ENCODE measurements at regions not wholly inside any gene's neighbourhood (a gene's known extent, or its start where the extent isn't known, plus 50 kb on each side); places are given as distances from the start of the nearest gene placed in this dataset.

DNA sequence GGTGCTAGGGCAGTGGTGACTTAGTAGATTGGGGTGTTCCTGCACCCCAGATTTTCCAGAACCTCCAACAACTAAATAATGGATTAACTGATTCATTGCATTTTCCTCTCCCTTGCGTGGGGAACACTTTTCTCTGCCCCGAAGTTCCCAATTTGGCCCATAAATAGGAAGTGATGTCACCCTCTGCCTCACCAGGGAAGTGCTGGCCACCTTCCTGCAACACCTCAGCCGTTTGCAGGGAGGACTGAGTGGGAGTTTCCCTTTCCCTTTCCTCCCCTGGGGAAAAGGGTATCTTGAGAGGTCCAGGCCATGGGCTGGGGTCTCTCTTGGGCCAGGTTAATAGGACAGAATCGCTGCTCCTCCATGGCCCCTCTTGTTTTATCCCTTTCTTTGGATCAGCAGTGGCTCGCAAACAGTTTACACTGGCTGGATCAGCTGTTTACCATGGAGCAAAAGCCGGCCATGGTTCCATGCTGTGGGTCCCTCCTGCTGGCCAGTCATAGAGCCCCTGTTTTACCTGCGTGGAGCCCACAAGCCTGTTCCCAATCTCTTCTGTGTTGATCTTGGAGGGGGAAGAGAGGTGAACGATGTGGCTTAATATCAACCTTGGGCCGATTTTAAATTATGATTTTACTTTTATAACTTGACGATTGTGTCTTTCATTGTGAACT, 91.6 kb upstream of the VRK1 start (continued):
- TF ChIP-seq PRDM6 (tag by site-specific recombination; IDR thresholded peaks at IDR 0.05) (no peak), ZNF701 (tag by site-specific recombination; IDR thresholded peaks at IDR 0.05) (no peak), ZNF544 (tag by site-specific recombination; IDR thresholded peaks at IDR 0.05) (no peak), OVOL3 (tag by site-specific recombination; IDR thresholded peaks at IDR 0.05) (no peak), ZXDB (tag by site-specific recombination; IDR thresholded peaks at IDR 0.05) (no peak), ZNF221 (tag by site-specific recombination; IDR thresholded peaks at IDR 0.05; ENCODE audit: borderline replicate concordance) (no peak), ZNF792 (tag by site-specific recombination; IDR thresholded peaks at IDR 0.05) (no peak), KLF8 (tag by site-specific recombination; IDR thresholded peaks at IDR 0.05) (no peak)

- ChIA-PET CTCF (interaction anchor here (0.6 kb wide), 1 partner anchor 74 kb away, joined by 3 read pairs; no protein-coding TSS in a partner anchor), POLR2A (no interaction called here)
- no peaks in the 10 kb centered on the region for H3K4me1 ChIP-seq (ENCODE audit: control insufficient read depth, insufficient read depth, low read length)
- no peaks in the 10 kb centered on the region for H3K9me3 ChIP-seq (ENCODE audit: control insufficient read depth, insufficient read depth, low read depth, low read length)
- no peak overlapping the region for H3K27ac ChIP-seq (ENCODE audit: extremely low read depth, low read depth, low read length)
- H3K4me3 ChIP-seq (ENCODE audit: low read depth, low read length): no peak overlapping the region
- H3K36me3 ChIP-seq (ENCODE audit: control insufficient read depth in 2 of 2, insufficient read depth in 1 of 2, low read length in 2 of 2): no peaks in the 10 kb centered on the region
- TF ChIP-seq ZNF391 (tag by site-specific recombination; IDR thresholded peaks at IDR 0.05; ENCODE audit: borderline replicate concordance, low read depth) (no peak), SP7 (tag by site-specific recombination; IDR thresholded peaks at IDR 0.05) (no peak), ZSCAN16 (tag by site-specific recombination; IDR thresholded peaks at IDR 0.05) (no peak), ZNF362 (tag by site-specific recombination; IDR thresholded peaks at IDR 0.05) (no peak), ZFP37 (tag by site-specific recombination; IDR thresholded peaks at IDR 0.05) (no peak), ZNF549 (tag by site-specific recombination; IDR thresholded peaks at IDR 0.05) (no peak), ZNF354C (tag by site-specific recombination; IDR thresholded peaks at IDR 0.05; ENCODE audit: borderline replicate concordance, low read depth) (no peak), ZNF114 (tag by site-specific recombination; IDR thresholded peaks at IDR 0.05) (no peak), ZBTB8A (tag by site-specific recombination; IDR thresholded peaks at IDR 0.05) (no peak), ZNF23 (tag by site-specific recombination; IDR thresholded peaks at IDR 0.05; ENCODE audit: borderline replicate concordance) (no peak), ZNF488 (tag by site-specific recombination; IDR thresholded peaks at IDR 0.05) (no peak), ZNF433 (tag by site-specific recombination; IDR thresholded peaks at IDR 0.05; ENCODE audit: low read depth) (no peak), ZNF843 (tag by site-specific recombination; IDR thresholded peaks at IDR 0.05) (no peak)
- TF ChIP-seq, protein P1, sequence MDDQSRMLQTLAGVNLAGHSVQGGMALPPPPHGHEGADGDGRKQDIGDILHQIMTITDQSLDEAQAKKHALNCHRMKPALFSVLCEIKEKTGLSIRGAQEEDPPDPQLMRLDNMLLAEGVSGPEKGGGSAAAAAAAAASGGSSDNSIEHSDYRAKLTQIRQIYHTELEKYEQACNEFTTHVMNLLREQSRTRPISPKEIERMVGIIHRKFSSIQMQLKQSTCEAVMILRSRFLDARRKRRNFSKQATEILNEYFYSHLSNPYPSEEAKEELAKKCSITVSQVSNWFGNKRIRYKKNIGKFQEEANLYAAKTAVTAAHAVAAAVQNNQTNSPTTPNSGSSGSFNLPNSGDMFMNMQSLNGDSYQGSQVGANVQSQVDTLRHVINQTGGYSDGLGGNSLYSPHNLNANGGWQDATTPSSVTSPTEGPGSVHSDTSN (CRISPR knock-in tag; IDR thresholded peaks at IDR 0.05): no peak
- TF ChIP-seq, protein P2, sequence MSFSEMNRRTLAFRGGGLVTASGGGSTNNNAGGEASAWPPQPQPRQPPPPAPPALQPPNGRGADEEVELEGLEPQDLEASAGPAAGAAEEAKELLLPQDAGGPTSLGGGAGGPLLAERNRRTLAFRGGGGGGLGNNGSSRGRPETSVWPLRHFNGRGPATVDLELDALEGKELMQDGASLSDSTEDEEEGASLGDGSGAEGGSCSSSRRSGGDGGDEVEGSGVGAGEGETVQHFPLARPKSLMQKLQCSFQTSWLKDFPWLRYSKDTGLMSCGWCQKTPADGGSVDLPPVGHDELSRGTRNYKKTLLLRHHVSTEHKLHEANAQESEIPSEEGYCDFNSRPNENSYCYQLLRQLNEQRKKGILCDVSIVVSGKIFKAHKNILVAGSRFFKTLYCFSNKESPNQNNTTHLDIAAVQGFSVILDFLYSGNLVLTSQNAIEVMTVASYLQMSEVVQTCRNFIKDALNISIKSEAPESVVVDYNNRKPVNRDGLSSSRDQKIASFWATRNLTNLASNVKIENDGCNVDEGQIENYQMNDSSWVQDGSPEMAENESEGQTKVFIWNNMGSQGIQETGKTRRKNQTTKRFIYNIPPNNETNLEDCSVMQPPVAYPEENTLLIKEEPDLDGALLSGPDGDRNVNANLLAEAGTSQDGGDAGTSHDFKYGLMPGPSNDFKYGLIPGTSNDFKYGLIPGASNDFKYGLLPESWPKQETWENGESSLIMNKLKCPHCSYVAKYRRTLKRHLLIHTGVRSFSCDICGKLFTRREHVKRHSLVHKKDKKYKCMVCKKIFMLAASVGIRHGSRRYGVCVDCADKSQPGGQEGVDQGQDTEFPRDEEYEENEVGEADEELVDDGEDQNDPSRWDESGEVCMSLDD (tag by site-specific recombination; IDR thresholded peaks at IDR 0.05): no peak
- TF ChIP-seq, protein P3, sequence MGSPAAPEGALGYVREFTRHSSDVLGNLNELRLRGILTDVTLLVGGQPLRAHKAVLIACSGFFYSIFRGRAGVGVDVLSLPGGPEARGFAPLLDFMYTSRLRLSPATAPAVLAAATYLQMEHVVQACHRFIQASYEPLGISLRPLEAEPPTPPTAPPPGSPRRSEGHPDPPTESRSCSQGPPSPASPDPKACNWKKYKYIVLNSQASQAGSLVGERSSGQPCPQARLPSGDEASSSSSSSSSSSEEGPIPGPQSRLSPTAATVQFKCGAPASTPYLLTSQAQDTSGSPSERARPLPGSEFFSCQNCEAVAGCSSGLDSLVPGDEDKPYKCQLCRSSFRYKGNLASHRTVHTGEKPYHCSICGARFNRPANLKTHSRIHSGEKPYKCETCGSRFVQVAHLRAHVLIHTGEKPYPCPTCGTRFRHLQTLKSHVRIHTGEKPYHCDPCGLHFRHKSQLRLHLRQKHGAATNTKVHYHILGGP (tag by site-specific recombination; IDR thresholded peaks at IDR 0.05): no peak
- TF ChIP-seq, protein P4, sequence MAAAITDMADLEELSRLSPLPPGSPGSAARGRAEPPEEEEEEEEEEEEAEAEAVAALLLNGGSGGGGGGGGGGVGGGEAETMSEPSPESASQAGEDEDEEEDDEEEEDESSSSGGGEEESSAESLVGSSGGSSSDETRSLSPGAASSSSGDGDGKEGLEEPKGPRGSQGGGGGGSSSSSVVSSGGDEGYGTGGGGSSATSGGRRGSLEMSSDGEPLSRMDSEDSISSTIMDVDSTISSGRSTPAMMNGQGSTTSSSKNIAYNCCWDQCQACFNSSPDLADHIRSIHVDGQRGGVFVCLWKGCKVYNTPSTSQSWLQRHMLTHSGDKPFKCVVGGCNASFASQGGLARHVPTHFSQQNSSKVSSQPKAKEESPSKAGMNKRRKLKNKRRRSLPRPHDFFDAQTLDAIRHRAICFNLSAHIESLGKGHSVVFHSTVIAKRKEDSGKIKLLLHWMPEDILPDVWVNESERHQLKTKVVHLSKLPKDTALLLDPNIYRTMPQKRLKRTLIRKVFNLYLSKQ (tag by site-specific recombination; IDR thresholded peaks at IDR 0.05; ENCODE audit: borderline replicate concordance): no peak
These were observed 90.3 kb upstream of the VRK1 start for GRCh38 chr14:96706893-96707292.
